ENCODE measurements at regions not wholly inside any gene's neighbourhood (a gene's known extent, or its start where the extent isn't known, plus 50 kb on each side); places are given as distances from the start of the nearest gene placed in this dataset.
"Not testable (repeated sequence)": the region's sequence is repeated elsewhere in the genome, so short reads cannot be mapped to it uniquely, and the experiment has no call there.

DNA sequence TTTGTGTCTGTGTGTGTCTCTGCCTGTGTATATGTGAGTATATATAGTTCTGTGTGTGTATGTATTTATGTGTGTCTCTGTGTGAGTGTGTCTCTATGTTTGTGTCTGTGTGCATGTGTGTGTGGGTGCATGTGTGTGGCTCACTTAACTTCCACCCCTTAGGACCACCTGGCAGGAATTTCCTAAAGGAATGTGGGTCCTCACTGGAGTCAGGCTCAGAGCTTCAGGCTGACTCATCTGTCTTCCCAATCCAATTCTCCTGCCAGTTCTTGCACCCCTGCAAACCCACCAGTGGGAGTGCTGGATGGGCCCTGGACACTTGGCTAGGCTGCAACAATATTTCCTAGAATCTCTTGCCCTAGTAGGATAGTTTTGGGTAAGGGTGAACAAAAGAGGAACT lies 70.2 kb upstream of the GRB10 start:
- H3K9me3 ChIP-seq: no peaks in the 10 kb centered on the region
- H3K4me3 ChIP-seq: no peak overlapping the region
- H3K27me3 ChIP-seq: no peaks in the 10 kb centered on the region
- TF ChIP-seq POLR2A (IDR thresholded peaks at IDR 0.05) (no peak), POLR2AphosphoS5 (IDR thresholded peaks at IDR 0.05) (no peak), EP300 (IDR thresholded peaks at IDR 0.05) (no peak)
- TF ChIP-seq, protein P1, sequence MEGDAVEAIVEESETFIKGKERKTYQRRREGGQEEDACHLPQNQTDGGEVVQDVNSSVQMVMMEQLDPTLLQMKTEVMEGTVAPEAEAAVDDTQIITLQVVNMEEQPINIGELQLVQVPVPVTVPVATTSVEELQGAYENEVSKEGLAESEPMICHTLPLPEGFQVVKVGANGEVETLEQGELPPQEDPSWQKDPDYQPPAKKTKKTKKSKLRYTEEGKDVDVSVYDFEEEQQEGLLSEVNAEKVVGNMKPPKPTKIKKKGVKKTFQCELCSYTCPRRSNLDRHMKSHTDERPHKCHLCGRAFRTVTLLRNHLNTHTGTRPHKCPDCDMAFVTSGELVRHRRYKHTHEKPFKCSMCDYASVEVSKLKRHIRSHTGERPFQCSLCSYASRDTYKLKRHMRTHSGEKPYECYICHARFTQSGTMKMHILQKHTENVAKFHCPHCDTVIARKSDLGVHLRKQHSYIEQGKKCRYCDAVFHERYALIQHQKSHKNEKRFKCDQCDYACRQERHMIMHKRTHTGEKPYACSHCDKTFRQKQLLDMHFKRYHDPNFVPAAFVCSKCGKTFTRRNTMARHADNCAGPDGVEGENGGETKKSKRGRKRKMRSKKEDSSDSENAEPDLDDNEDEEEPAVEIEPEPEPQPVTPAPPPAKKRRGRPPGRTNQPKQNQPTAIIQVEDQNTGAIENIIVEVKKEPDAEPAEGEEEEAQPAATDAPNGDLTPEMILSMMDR (IDR thresholded peaks at IDR 0.05): no peak
- DNase-seq (no peak), ATAC-seq (ENCODE audit: low FRiP score in 2 of 2) (no peak)
- H3K4me1 ChIP-seq: no peaks in the 10 kb centered on the region
- H3K36me3 ChIP-seq: no peaks in the 10 kb centered on the region
- no peak overlapping the region for H3K27ac ChIP-seq

DNA sequence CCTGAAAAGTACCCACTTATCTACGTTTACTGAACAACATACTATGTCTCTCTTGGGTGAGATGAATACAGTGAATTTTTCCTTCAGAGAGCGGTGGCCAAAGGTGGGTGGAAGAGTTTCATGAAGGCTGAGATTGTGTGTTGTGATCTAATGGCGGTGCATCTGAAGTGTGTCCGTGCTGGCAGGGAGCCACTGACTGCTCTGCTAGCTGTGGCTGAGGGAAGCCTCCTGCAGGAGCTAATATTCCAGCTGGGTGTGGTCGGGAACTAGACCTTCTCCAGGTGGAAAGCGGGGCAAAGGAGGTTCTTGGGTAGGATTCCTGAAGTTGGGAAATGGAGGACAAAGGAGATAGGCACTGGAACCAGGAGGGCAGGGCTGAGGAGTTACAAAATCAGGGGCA lies 69.2 kb upstream of the GRB10 start:
- Histone ChIP-seq H3K36me3 (no peaks in the 10 kb centered on the region), H3K9me3 (no peaks in the 10 kb centered on the region), H3K27ac (no peak overlapping the region), H3K4me3 (no peak overlapping the region), H3K27me3 (no peaks in the 10 kb centered on the region), H3K4me1 (no peaks in the 10 kb centered on the region)
- ATAC-seq (ENCODE audit: low FRiP score in 2 of 2) (no peak), DNase-seq (no peak)
- WGBS, 2 donors: 65 to 75% methylated on average over 6 of the region's 6 CpGs
- no peak for TF ChIP-seq POLR2A (IDR thresholded peaks at IDR 0.05)
- TF ChIP-seq EP300 (IDR thresholded peaks at IDR 0.05): no peak
- no peak for TF ChIP-seq POLR2AphosphoS5 (IDR thresholded peaks at IDR 0.05)
- TF ChIP-seq, protein P1 (IDR thresholded peaks at IDR 0.05): no peak

DNA sequence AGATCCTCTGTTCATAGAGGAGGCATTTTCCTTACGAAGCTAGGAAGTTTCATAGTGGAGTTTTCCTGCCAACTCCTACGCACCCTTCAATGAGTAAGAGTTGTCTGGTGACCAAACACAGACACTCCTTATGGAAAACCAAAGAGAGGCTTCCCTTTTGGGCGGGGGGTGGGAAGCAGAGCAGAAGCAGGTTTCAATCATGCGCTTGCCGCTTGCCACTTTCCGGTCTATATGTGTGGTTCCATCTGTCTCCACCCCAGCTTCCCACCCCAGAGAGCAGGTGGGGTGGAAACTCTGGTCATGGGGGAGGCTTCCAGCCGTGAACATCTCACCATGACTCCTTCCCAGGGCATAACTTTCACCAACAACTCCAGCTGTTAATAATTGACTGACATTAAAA lies 68.8 kb upstream of the GRB10 start:
- Histone ChIP-seq H3K27me3 (no peaks in the 10 kb centered on the region), H3K4me3 (no peak overlapping the region), H3K4me1 (no peaks in the 10 kb centered on the region), H3K36me3 (no peaks in the 10 kb centered on the region), H3K9me3 (no peaks in the 10 kb centered on the region), H3K27ac (no peak overlapping the region)
- TF ChIP-seq POLR2A (IDR thresholded peaks at IDR 0.05) (no peak), EP300 (IDR thresholded peaks at IDR 0.05) (no peak), POLR2AphosphoS5 (IDR thresholded peaks at IDR 0.05) (no peak)
- TF ChIP-seq, protein P1 (IDR thresholded peaks at IDR 0.05): no peak
- ATAC-seq (ENCODE audit: low FRiP score in 2 of 2): peak in 1 of 2 donors; percentile 84
- DNase-seq: no peak
- WGBS, 2 donors: 87 to 91% methylated on average over 7 of the region's 7 CpGs

DNA sequence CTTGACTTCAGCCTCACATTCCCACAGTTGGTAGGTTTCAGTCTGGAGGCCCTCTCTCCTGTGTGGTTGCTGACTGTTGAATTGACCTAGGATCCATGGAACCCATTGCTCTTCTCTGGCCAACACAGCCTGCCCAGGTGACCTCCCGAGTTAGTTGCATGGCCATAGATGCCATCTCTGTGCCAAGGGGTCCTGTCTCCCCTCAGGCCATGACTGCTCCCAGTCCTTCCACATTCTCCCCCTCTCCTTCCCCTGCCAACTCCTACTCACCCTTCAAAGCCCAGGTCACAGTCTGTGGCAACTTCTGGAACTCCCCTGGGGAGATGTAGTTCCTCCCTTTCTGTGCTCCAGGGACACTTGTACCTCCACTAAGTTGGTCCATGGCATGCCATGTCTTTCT lies 67.3 kb upstream of the GRB10 start:
- no peaks in the 10 kb centered on the region for H3K27me3 ChIP-seq
- no peaks in the 10 kb centered on the region for H3K36me3 ChIP-seq
- DNase-seq (no peak), ATAC-seq (ENCODE audit: low FRiP score in 2 of 2) (no peak)
- no peaks in the 10 kb centered on the region for H3K9me3 ChIP-seq
- no peak overlapping the region for H3K27ac ChIP-seq
- TF ChIP-seq POLR2A (IDR thresholded peaks at IDR 0.05): no peak
- no peak for TF ChIP-seq POLR2AphosphoS5 (IDR thresholded peaks at IDR 0.05)
- TF ChIP-seq, protein P1 (IDR thresholded peaks at IDR 0.05): no peak
- no peak for TF ChIP-seq EP300 (IDR thresholded peaks at IDR 0.05)
- no peak overlapping the region for H3K4me3 ChIP-seq
- 75 to 87% methylated on average over 1 of the region's 1 CpG for WGBS, 2 donors
- H3K4me1 ChIP-seq: no peaks in the 10 kb centered on the region

DNA sequence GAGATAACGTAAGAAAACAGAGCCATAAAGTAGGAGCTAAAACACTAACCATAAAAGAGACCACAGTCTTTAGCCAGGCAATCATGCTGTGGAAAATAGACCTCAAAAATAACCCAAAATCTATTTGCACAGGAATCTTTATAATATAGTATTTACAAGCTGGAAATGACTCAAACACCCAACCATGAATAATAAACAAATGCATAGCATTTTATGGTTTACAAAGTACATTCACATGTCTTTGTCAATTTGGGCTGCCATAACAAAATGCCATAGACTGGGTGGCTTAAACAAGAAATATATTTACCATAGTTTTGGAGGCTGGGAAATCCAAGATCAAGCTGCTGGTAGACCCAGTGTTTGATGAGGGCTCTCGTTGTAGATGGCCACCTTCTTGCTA lies 65.5 kb upstream of the GRB10 start:
- no peak overlapping the region for H3K4me3 ChIP-seq
- no peak for TF ChIP-seq EP300 (IDR thresholded peaks at IDR 0.05)
- no peak for TF ChIP-seq POLR2AphosphoS5 (IDR thresholded peaks at IDR 0.05)
- no peak for TF ChIP-seq POLR2A (IDR thresholded peaks at IDR 0.05)
- TF ChIP-seq, protein P1 (IDR thresholded peaks at IDR 0.05): no peak
- H3K36me3 ChIP-seq: no peaks in the 10 kb centered on the region
- H3K27ac ChIP-seq: no peak overlapping the region
- H3K9me3 ChIP-seq: no peaks in the 10 kb centered on the region
- DNase-seq: no peak
- H3K27me3 ChIP-seq: no peaks in the 10 kb centered on the region
- H3K4me1 ChIP-seq: no peaks in the 10 kb centered on the region
- no peak for ATAC-seq (ENCODE audit: low FRiP score in 2 of 2)
- 32 to 65% methylated on average over 2 of the region's 2 CpGs for WGBS, 2 donors

DNA sequence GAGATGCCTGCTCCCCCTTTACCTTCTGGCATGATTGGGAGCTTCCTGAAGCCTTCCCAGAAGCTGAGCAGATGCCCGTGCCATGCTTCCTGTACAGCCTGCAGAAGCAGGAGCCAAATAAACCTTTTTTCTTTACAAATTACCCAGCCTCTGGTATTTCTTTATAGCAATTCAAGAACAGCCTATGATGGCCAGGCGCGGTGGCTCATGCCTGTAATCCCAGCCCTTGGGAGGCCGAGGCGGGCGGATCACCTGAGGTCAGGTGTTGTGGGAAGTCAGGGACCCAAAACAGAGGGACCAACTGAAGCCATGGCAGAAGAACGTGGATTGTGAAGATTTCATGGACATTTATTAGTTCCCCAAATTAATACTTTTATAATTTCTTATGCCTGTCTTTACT lies 62.2 kb upstream of the GRB10 start:
- not testable (repeated sequence) for H3K27ac ChIP-seq; H3K4me1 ChIP-seq; ATAC-seq (ENCODE audit: low FRiP score in 2 of 2); H3K27me3 ChIP-seq; DNase-seq; H3K36me3 ChIP-seq; H3K4me3 ChIP-seq; H3K9me3 ChIP-seq
- WGBS, 2 donors: 96 to 98% methylated on average over 7 of the region's 7 CpGs

Data from upper lobe of left lung (tissue), 6 donors.